PC-3 (cell line): ENCODE measurements at regions not wholly inside any gene's neighbourhood (a gene's known extent, or its start where the extent isn't known, plus 50 kb on each side); places are given as distances from the start of the nearest gene placed in this dataset.

Source experiments
- CTCF ChIP-seq: fragments of 300-600 bp; sonication (generic); conservative IDR thresholded peaks from 2 replicates; pipeline ENCODE4 v1.5.1; 2017; ENCODE audit warnings: antibody characterized with exemption, low read depth, mild to moderate bottlenecking, low read length
- EZH2phosphoT487 ChIP-seq: fragments of 300-600 bp; sonication (generic); IDR thresholded peaks from 2 replicates; pipeline ENCODE4 v1.6.1; 2018; ENCODE audit warnings: mild to moderate bottlenecking, antibody characterized with exemption, low read length, borderline replicate concordance

GRCh38 chr5:120146787-120147186 is 317.3 kb upstream of the PRR16 start:
- TF ChIP-seq CTCF: no peak
- TF ChIP-seq EZH2phosphoT487: no peak
